ENCODE measurements at regions not wholly inside any gene's neighbourhood (a gene's known extent, or its start where the extent isn't known, plus 50 kb on each side); places are given as distances from the start of the nearest gene placed in this dataset.

DNA sequence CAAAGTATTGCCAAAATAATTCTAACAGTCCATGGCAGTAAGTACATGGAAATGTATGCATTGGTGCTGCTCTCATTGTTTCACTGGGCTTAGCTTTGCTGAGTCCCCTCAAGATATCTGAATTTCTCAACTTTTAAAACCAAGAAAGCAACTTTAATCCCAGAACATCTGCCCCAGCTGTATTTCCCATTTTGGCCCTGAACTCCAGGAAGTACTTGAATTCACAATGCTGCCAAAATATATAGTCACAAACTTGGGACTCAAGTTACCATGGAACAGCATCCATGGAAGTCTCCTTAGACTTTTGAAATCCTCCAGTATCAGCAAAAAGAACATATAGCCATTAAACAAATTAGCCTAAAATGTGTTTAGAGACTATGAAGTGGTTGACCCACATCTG, 78.5 kb upstream of the FLRT2 start:
- no peaks in the 10 kb centered on the region for H3K4me1 ChIP-seq (replicated peaks)
- no peaks in the 10 kb centered on the region for H3K27me3 ChIP-seq (replicated peaks; ENCODE audit: insufficient read depth)
- no peak overlapping the region for H3K4me3 ChIP-seq
- TF ChIP-seq POLR2AphosphoS5 (IDR thresholded peaks at IDR 0.05), result no peak
- TF ChIP-seq, protein P1, sequence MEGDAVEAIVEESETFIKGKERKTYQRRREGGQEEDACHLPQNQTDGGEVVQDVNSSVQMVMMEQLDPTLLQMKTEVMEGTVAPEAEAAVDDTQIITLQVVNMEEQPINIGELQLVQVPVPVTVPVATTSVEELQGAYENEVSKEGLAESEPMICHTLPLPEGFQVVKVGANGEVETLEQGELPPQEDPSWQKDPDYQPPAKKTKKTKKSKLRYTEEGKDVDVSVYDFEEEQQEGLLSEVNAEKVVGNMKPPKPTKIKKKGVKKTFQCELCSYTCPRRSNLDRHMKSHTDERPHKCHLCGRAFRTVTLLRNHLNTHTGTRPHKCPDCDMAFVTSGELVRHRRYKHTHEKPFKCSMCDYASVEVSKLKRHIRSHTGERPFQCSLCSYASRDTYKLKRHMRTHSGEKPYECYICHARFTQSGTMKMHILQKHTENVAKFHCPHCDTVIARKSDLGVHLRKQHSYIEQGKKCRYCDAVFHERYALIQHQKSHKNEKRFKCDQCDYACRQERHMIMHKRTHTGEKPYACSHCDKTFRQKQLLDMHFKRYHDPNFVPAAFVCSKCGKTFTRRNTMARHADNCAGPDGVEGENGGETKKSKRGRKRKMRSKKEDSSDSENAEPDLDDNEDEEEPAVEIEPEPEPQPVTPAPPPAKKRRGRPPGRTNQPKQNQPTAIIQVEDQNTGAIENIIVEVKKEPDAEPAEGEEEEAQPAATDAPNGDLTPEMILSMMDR (IDR thresholded peaks at IDR 0.05), result no peak
- TF ChIP-seq POLR2A (IDR thresholded peaks at IDR 0.05), result no peak
- DNase-seq (ENCODE audit: low spot score), result no peak
- no peaks in the 10 kb centered on the region for H3K36me3 ChIP-seq
- intact Hi-C loops (cut with DNase I), result no loop called here
- H3K27ac ChIP-seq, result no peak overlapping the region
- H3K9me3 ChIP-seq, result no peaks in the 10 kb centered on the region

GRCh38 chr14:85453401-85454225, 76.3 kb upstream of the FLRT2 start:
- H3K4me3 ChIP-seq, result no peak overlapping the region
- TF ChIP-seq, protein P1 (IDR thresholded peaks at IDR 0.05), result no peak
- TF ChIP-seq POLR2AphosphoS5 (IDR thresholded peaks at IDR 0.05), result no peak
- TF ChIP-seq POLR2A (IDR thresholded peaks at IDR 0.05), result no peak
- no peaks in the 10 kb centered on the region for H3K36me3 ChIP-seq
- no peaks in the 10 kb centered on the region for H3K9me3 ChIP-seq
- H3K27me3 ChIP-seq (replicated peaks; ENCODE audit: insufficient read depth), result no peaks in the 10 kb centered on the region
- 76% methylated on average over 2 of the region's 2 CpGs for WGBS
- no peak overlapping the region for H3K27ac ChIP-seq
- no peak for DNase-seq (ENCODE audit: low spot score)
- H3K4me1 ChIP-seq (replicated peaks), result no peaks in the 10 kb centered on the region
- intact Hi-C loops (cut with DNase I), result no loop called here

DNA sequence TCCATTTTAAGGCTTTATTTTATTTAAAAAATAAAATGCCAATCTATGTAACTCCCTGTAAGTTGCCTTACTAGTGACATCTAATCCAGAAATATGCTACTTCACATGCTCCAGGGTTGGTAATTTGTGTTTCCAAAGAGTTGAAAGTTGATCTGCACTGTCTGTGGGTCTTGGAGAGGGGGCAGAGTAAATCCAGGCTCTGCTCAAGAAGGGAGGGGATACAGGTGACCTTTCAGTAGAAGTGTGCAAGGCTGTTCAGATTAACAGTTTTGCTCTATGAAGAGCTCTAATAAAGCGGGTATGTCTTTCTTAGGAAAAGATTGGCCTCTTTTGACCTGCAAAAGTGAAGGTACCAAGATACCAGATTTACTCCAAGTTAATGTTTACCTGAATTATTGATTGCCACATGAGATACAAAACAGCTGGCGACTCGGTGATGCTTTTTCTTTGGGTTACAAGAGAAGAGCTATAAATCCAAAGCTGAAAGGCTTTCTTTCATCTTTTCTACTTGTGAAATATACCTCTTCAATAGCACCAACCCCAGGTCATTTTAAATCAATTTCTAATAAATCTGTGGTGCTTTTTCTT, 75.6 kb upstream of the FLRT2 start:
- DNase-seq (ENCODE audit: low spot score), result no peak
- H3K4me3 ChIP-seq, result no peak overlapping the region
- WGBS, result 60% methylated on average over 3 of the region's 3 CpGs
- H3K9me3 ChIP-seq, result no peaks in the 10 kb centered on the region
- no peaks in the 10 kb centered on the region for H3K36me3 ChIP-seq
- TF ChIP-seq POLR2A (IDR thresholded peaks at IDR 0.05) (no peak), POLR2AphosphoS5 (IDR thresholded peaks at IDR 0.05) (no peak)
- TF ChIP-seq, protein P1 (IDR thresholded peaks at IDR 0.05), result no peak
- no peaks in the 10 kb centered on the region for H3K4me1 ChIP-seq (replicated peaks)
- no peak overlapping the region for H3K27ac ChIP-seq
- intact Hi-C loops (cut with DNase I), result no loop called here
- H3K27me3 ChIP-seq (replicated peaks; ENCODE audit: insufficient read depth), result no peaks in the 10 kb centered on the region

DNA sequence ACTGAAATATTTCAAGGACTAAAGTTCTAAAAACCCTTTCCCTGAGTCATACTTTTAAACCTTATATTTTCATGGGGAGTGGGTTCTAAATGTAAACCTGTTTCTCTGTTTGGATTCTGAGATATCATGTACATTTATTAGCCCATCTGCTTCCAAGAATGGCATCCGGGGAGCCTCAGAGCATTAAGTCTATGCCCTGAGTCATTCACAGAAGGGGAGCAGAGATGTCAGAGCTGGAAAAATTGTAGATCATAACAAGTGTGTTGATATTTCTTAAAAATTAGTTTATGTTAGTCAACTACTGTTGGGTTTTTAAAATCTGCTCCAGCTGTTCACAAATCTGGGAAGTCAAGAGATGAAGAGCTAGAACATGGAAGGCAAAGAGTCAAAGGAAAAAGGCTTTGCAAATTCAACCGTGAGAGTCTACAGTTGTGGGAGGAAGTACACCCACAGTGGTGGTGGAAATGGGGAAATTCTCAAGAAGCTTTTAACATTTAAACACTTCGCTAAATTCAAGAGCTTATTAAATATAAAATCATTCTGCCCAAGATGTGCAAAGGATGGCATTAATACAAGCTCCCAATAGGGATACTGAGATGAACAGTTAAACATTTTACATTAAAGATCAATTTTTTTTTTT, 70.5 kb upstream of the FLRT2 start:
- H3K27me3 ChIP-seq (replicated peaks; ENCODE audit: insufficient read depth), result no peaks in the 10 kb centered on the region
- H3K36me3 ChIP-seq, result no peaks in the 10 kb centered on the region
- DNase-seq (ENCODE audit: low spot score), result no peak
- WGBS, result 88% methylated on average over 3 of the region's 3 CpGs
- intact Hi-C loops (cut with DNase I), result no loop called here
- no peak for TF ChIP-seq POLR2A (IDR thresholded peaks at IDR 0.05)
- TF ChIP-seq, protein P1 (IDR thresholded peaks at IDR 0.05), result no peak
- no peaks in the 10 kb centered on the region for H3K9me3 ChIP-seq
- no peak overlapping the region for H3K4me3 ChIP-seq
- H3K4me1 ChIP-seq (replicated peaks), result no peaks in the 10 kb centered on the region
- no peak overlapping the region for H3K27ac ChIP-seq

Measured in prostate gland (tissue), 2 donors.